ENCODE measurements at regions not wholly inside any gene's neighbourhood (a gene's known extent, or its start where the extent isn't known, plus 50 kb on each side); places are given as distances from the start of the nearest gene placed in this dataset.

DNA sequence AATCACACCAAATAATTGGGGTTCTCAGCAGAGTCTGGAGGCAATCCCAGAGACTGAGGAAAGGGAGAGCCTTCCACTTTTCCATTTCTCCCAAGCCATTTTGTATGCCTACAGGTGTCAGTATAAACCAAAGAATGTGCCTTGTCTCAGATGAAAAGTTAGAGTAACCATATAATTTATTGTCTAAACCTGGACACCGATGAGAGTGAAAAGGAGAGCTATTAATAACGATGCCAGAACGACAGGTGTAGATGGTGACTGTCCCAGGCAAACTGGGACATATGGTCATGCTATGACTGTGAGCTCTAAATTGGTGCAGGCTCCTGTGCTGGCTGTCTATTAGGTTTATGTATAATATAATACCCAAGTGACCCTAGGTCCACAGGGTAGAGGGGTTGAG lies 219.6 kb downstream of the ARHGAP12 start:
- no peak for DNase-seq

DNA sequence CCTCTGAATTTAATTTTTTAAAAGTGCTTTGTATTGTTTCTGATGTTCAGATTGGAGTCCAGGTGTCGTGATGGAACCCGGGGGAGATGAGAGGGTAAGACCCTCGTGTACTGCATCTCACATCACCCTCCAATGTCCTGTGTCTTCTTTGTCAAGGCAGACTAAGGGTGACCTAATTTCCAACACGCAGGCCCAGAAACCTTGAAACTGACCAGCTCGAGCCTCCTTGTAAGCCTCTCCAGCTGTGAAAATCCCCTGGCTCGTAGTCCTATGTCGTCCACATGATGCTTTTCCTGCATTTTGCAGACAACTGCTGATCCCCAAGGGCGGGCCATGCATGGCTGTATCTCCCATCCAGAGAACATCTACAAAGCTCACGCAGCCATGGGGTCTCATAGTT lies 220.2 kb downstream of the ARHGAP12 start:
- DNase-seq: no peak

DNA sequence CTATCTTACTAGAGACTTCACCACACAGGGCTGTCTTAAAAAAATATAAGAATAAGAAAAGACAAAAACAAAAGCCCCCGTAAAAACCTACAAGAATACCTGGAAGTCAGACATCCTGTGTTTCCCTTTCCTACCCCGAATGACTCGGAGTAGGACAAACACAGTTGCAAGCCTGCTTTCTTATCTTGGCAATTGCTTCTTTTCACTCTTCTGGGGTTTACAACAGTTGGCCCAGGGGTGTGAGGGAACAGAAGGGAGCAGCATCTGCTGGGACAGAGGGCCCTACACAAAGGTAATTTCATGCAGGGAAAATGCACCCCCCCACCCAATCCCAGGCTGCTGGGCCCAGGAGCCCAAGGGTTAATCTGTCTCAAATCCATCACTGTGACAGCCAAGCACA lies 220.6 kb downstream of the ARHGAP12 start:
- no peak for DNase-seq

DNA sequence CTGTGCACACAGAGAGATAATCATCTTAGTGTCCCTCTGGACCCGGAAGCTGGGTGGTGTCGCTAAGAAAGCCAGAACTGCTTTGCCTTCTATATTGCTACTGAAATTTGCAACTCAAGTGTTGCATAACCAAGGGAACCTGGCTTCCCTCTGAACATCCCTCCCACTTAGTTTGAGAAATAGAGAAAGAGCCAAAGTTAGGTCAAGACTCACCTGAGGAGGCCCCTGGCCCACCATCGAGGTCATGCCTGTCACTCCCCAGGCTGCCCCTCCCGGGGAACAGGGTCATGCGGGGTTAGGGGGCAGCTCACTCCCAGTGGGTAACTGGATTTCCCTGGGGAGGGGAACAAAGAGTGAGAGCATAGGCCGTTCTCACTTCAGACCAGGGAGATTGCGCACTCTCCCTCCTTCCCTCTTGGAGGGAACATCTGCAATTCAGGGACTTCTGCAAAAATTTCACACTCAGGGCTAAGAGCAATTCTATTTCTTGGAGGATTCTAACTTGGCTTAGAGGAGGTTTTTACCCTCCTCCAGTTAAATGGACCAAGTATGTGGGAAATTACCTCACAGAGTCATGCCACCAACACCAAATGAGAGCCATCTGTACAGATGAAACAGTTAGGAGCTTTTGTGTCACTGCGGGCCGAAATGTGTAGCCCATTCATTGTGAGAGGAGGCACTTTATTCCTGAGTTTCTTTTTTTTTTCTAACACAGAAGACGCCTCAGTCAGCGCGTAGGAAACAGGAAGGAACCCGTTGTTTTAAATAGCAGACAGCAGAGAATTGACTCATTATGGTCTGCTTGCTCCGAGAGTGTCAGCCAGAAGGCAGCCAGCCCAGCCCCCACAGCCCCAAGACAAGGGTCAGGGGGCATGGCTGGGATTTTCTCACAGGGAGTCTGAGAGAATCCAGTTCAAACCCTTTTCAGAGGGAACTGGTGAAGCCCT lies 221.3 kb downstream of the ARHGAP12 start:
- no peak for DNase-seq

DNA sequence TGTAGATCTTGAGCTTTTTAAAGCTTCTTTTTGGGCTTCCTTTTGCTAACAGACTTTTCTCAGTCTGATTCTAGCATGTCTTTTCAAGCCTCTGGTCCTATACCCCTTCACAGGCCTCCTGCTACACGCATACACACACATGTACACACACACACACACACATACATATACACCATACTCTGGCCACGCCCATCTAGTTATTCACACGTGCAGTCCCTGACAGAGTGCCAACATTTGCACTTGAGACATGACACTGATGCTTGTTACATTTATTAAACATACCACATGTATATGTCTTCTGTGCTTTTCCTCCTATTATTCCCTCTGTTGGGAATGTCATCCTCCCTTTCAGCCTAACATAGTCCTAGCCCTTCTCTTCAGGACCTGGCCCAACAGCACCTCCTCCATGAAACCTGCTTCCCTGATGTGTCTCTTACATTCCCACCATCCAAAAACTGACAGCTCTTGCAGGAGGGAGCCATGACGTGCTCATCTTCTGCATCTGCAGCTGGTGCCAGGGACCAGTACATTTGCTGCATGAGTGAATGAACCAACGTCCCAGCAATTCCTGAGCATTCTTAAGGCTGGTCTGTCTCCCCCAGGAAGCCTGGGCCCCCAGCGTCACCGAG lies 222.1 kb downstream of the ARHGAP12 start:
- DNase-seq: no peak

DNA sequence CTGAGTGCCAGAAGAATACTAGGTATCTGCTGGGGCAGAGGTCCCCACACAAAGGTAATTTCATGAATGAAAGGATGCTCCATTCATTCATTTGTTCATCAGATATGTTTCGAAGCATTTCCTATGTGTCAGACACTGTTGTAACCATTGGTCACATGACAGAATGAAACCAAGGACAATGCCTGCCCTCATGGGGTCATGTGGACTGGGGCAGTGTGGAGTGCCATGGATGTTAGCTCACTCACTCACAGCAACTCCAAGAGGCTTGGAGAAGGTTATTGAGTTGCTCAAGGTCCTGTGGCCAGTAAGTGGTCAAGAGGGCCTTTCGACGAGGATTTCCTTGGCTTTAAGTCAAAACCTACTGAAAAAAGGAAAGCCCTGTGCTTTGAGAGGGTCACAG lies 223.5 kb downstream of the ARHGAP12 start:
- DNase-seq: no peak

DNA sequence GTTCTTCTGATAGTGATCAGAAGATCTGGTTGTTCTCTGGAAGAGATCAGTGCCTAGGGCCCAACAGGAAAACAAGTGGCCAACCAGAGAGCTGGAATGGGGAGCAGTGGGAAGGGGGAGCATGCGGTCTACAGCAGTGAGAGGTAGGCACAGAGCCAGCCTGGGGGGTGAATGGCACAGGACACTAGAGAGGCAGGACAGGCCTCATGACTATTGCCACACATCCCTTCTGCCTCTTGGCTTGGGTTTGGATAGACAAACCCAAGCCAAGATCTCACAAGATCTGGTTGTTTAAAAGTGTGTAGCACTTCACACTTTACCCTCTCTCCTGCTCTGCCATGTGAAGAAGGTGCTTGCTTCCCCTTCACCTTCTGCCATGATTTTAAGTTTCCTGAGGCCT lies 224.4 kb downstream of the ARHGAP12 start:
- DNase-seq: no peak

DNA sequence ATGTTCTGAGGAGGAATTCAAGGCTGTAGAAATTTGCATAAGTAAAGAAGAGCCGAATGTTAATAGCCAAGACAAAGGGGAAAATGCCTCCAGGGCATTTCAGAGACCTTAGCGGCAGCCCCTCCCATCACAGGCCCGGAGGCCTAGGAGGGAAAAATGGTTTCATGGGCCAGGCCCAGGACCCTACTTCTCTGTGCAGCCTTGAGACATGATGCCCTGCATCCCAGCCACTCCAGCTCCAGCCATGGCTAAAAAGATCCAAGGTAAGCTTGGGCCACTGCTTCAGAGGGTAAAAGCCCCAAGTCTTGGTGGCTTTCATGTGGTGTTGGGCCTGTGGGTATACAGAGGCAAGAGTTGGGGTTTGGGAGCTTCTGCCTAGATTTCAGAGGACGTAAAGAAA lies 225.7 kb downstream of the ARHGAP12 start:
- DNase-seq: no peak

DNA sequence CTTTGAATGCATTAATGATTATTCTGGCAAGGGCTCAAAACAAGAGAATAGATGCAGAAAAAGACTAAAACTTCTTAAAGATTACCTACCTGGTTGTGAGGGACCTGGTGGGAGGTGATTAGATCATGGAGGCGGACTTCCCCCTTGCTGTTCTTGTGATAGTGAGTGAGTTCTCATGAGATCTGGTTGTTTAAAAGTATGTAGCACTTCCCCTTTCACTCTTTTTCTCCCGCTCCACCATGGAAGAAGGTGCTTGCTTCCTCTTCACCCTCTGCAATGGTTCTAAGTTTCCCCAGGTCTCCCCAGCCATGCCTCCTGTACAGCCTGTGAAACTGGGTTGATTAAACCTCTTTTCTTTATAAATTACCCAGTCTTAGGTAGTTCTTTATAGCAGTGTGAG lies 226.6 kb downstream of the ARHGAP12 start:
- DNase-seq: no peak

DNA sequence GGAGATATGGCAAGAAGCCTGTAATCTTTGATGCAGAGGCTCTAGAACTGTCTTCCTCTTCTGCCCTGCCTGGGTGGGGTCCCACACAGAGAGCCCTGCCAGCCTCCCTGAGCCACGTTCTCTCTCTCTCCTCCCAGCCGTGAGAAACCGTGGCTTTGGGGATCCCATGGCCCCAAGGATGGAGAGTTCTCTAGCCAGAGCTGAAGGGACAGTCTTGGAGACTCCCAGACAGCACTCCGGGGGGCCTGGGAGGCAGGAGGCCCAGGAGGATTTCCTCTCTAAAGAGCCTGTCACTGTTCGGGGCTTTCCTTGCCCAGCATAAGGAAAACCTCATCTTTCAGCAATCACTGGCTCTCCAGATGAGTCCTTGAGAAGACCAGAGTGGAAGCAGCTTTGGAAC lies 227.1 kb downstream of the ARHGAP12 start:
- DNase-seq: no peak

DNA sequence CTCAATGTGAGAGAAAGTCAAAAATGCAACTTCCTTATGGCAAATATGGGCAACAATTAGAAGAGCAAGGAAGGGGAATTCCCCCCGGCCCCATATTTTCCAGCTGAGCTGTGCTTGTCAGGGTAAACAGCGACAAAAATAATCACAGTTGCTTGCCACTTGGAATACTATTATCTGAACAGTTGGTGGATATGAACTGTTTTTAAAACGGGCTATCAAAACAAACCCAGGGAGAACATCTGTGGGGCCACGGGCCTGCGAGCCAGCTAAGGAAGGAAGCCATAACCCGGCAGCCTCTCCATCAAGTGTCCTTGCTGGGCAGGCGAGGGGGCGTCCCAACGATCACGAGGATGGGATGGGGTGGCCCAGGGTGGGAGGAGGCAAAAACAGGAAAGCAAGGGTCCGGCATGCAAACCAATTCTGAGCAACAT lies 228.4 kb downstream of the ARHGAP12 start:
- DNase-seq: no peak

DNA sequence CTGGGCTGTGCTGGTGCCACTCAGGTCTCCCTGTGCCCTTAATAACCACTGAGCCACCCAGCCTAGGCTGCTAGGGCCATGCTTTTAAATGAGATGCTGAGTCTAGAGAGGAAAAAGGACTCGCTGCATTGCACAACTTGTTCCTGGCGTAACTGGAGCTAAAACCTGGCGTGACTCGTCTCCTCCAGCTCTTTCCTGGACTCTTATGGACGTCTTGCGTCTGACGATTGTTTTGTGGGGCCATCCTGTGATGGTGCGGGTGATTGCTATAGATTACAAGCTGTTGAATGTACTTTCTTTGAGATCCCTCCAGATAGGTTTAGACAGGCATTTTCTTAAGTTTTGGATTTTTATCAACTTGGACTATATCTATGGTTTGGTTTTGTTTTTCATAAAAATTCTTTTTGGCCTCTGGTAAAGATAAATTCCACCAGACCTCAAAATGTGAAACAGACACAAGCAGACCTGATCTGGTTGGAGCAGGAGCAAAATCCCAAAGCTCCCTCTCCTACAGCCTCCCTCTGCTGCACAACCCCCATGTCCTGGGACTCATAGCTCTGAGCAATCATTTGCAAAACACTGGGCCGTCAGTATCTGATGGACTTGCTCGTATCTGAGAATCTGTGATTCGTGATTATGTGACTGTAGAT lies 230.3 kb downstream of the ARHGAP12 start:
- no peak for DNase-seq

DNA sequence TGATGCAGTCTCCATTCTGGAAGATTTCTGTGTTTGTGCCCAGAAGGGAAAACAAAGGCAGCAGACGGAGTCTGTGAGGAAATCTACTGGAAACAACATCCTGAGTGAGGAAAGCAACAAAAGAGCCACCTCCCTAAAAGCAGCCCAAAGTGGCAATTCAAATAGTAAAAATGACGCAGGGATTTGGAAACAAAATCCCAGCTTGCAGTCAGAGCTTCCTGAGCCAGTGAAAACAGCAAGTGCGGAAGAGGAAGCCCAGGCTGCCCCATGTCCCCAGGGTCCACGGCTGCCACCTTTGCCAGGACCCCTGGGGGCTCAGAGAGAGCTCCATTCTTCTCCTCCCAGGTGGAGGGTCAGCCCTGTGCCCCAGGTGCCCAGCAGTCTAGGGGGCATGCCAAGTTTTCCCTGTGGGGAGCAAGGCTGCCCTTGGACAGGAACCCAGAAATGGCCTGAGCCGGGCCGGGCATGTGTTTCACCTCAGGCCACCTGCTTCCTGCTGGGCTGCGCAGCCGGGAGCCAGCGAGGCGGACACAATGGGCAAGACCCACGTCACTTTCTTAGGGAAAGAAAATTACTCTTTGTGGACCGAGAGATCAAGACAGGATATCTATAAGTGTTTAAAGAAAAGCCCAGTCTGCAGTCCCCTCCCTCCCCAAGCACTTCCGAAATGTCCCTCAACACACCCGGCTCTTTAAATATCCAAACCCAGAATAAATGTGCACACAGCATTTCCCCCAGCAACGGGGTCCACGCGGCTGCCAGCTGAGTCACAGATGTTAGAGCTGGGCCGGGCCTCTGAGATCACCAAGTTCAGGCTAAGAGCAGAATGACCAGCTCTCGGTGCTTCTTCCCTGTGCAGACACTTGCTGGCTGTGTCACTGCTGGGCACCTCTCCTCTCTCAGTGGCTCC lies 231.1 kb downstream of the ARHGAP12 start:
- DNase-seq: no peak

DNA sequence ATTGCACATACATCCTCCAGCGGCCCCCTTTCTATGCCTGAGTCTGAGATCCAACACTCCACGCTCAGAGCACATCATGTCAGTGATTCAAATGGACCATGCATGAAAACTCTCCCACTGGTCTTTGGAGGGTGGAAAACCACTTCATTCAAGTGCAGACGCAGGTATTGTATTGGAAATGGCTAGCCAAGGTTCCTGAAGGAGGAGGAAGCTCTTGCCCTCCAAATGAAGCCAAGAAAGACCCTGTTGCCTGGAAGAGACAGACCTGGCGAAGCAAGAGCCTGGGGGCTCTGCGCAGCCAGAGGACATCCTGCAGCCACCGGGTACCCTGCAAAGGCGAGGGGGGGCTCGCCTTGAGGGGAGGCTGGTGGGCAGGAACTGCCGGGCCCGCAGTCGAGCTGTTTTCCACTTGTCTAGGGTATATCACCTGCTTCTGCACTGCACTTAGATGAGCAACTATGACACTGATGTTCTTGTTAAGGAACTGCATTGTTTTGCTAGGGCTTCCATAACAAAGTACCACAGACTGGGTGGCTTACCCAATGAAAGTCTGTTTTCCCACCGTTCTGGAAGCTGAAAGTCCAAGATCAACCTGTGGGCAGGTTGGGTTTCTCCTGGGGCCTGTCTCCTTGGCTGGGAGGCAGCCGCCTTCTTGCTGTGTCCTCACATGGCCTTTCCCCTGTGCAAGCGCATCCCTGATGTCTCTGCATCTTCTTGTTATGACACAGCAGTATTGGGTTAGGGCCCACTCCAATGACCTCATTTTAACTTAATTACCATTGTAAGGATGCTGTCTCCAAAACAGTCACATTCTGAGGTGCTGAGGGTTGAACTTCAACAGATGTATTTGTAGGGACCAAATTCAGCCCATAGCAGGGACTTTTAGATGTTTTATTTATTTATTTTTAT lies 233.4 kb downstream of the ARHGAP12 start:
- DNase-seq: no peak

DNA sequence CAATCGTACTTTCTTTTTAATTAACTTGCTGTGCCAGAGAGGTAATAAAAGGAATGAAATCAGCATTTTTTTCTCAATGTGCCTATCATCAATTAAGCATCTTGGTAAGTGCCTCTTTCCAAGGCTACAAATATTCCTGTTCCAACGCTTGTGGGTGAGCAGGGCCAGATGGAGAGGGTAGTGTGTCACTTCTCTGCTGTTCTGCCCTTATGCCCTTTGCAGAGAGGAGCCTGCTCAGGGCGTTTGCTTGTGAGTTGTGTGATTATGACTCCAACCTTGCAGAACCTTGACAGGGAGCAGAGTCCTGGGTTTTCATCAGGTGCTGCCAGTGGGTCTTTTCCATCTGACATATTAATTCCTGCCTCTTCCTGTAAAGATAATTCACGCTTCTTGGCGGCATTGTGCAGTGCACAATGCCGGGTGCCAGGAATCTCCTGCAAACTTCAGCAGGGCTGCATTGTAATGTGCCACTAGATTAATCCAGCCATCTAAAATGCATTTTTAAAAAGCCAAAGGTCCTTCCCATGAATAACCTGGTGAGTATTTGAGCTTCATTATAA lies 234.4 kb downstream of the ARHGAP12 start:
- no peak for DNase-seq

DNA sequence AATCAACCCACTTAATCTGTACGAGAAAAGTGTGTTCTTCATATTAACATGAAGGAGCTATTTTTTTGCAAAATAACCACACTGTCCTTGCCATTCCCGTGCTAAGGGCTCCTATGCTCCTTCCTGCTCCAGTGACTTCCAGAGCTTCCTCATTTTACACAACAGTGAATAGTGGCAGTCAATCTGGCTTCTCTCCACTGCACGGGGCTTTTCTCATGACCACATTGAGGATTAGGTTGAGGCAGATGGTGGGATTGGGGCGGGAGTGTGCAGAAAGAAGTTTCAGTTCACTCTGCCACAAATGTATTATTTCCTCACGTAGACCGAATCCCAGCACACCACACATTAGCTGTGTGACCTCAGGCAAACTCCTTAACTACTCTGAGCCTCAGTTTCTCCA lies 235.1 kb downstream of the ARHGAP12 start:
- no peak for DNase-seq

DNA sequence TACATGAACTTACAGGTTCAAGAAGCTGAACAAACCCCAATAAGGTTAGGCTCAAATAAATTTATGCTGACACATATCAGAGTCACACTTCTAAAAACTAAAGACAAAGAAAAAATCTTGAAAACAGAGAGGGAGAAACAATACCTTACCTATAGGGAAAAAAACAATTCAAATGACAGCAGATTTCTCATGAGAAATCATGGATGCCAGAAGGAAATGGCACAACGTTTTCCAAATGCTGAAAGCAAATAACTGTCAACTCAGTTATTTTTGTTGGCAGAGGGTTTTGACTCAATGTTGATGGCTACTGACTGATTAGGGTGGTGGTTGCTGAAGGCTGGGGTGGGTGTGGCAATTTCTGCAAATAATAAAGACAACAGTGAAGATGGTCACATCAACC lies 239.4 kb downstream of the ARHGAP12 start:
- no peak for DNase-seq

DNA sequence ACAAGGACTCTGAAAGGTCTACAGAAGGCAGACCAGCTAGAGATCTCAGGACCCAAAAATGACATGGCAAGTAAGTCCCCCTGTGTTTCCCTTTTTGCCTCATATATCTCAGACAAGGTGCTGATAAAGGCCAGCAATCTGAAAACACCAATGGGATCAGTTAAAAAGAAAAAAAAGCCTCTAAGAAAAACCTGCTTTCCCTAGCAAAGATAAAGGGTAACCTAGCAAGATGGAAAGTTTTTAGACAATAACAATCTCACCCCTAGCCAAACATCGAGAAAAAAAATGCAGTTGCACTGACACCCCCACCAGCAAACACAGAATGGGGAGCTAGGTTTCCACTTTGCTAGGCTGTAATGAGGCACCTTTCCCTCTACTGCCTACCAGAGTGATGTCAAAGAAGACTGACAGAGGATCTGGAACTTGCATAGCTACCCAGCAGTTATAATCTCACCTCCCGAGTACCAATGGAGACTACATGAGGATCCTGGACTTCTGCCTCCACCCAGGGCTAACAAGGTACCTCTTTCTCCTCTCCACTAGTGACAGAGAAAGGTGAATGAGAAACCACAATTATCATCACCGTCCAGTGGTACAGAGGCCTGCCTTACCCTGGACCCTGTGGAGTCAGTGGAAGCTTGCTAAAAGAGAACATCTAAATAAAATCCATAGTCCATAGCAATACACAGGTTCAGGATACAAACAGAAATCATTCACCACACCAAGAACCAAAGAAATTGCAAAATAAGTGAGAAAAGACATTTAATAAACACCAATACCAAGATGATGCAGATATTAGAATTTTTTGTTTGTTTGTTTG lies 240.8 kb downstream of the ARHGAP12 start:
- DNase-seq: no peak

DNA sequence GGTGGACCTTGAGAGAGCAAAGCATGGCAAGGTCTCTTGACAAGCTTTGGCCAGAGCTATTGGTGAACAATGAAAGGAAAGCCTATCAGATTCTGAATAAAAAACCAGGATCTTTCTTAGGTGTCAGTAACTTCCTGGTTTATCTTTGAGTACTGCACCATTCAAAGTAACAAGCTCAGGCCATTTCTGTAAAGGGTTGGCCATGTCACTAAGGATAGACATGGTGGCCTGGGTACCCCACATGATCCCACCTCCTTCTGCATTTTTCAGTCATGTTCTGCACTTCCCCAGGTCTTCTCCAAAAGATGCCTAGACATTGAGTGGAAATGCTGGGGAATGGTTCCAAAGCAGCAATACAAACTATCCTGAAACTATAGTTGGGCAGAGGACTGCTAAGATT lies 242.0 kb downstream of the ARHGAP12 start:
- DNase-seq: no peak

DNA sequence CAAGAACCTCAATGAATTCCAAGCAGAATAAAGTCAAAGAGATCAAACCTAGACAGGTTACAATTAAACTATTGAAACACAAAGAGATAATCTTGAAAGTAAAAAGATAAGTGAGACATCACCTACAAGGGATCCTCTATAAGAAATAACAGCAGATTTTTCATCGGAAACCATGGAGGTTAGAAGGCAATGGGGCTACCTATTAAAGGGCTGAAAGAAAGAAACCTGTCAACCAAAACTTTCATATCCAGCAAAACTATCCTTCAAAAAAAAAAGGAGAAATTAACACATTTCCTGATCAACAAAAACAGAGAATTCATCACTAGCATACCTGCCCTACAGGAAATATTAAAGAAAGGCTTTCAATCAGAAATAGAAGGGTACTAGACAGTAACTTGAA lies 244.9 kb downstream of the ARHGAP12 start:
- peak; percentile 12 for DNase-seq
